Mesendoderm (in vitro differentiated cells): ENCODE measurements at regions not wholly inside any gene's neighbourhood (a gene's known extent, or its start where the extent isn't known, plus 50 kb on each side); places are given as distances from the start of the nearest gene placed in this dataset.

Experiments
- DNase-seq: peaks from one replicate; pipeline ENCODE4 v3.0.0; 2013
- H2AK5ac ChIP-seq: 2 replicates; pipeline ENCODE4 v1.6.1; 2013; ENCODE audit warnings: low read length, inconsistent platforms
- H2BK120ac ChIP-seq: 2 replicates; pipeline ENCODE4 v1.6.1; 2013; ENCODE audit warnings: low read depth, mild to moderate bottlenecking, low read length, moderate library complexity, mixed read lengths
- H2BK15ac ChIP-seq: replicated peaks from 2 replicates; pipeline ENCODE4 v1.6.1; 2013; ENCODE audit warnings: low read depth, mild to moderate bottlenecking, moderate library complexity
- H2BK5ac ChIP-seq: 2 replicates; pipeline ENCODE4 v1.6.1; 2013; ENCODE audit warnings: low read length, inconsistent platforms
- H3K18ac ChIP-seq: 2 replicates; pipeline ENCODE4 v1.6.1; 2013; ENCODE audit warnings: mild to moderate bottlenecking, low read length, mixed read lengths
- H3K23ac ChIP-seq: one replicate; pipeline ENCODE4 v1.6.1; 2013; ENCODE audit warnings: low read length
- H3K27ac ChIP-seq: 2 replicates; pipeline ENCODE4 v1.5.1; 2013; ENCODE audit warnings: low read depth, mild to moderate bottlenecking, inconsistent platforms, low read length, moderate library complexity
- H3K27me3 ChIP-seq: 2 replicates; pipeline ENCODE4 v1.6.1; 2013; ENCODE audit warnings: low read length, control low read depth, mild to moderate bottlenecking, inconsistent platforms; ENCODE audit not compliant: insufficient read depth, poor library complexity
- H3K36me3 ChIP-seq: 2 replicates; pipeline ENCODE4 v1.6.1; 2013; ENCODE audit warnings: low read length, inconsistent platforms; ENCODE audit not compliant: control insufficient read depth, insufficient read depth
- H3K4ac ChIP-seq: one replicate; pipeline ENCODE4 v1.6.1; 2013; ENCODE audit warnings: low read depth, mild to moderate bottlenecking, low read length, moderate library complexity
- H3K4me1 ChIP-seq: 2 replicates; pipeline ENCODE4 v1.6.1; 2013; ENCODE audit warnings: low read depth, low read length, inconsistent platforms; ENCODE audit not compliant: control insufficient read depth
- H3K4me2 ChIP-seq: 2 replicates; pipeline ENCODE4 v1.6.1; 2013; ENCODE audit warnings: low read length
- H3K4me3 ChIP-seq: 2 replicates; pipeline ENCODE4 v1.5.1; 2013; ENCODE audit warnings: mild to moderate bottlenecking, low read length
- H3K56ac ChIP-seq: one replicate; pipeline ENCODE4 v1.6.1; 2013; ENCODE audit warnings: low read length
- H3K79me1 ChIP-seq: 2 replicates; pipeline ENCODE4 v1.6.1; 2013; ENCODE audit warnings: low read length, inconsistent platforms
- H3K79me2 ChIP-seq: 2 replicates; pipeline ENCODE4 v1.6.1; 2013; ENCODE audit warnings: mild to moderate bottlenecking, low read length; ENCODE audit not compliant: control insufficient read depth, insufficient read depth
- H3K9ac ChIP-seq: 2 replicates; pipeline ENCODE4 v1.6.1; 2013; ENCODE audit warnings: low read length, inconsistent platforms
- H4K5ac ChIP-seq: one replicate; pipeline ENCODE4 v1.6.1; 2013; ENCODE audit warnings: low read length
- H4K8ac ChIP-seq: one replicate; pipeline ENCODE4 v1.6.1; 2013; ENCODE audit warnings: low read depth, mild to moderate bottlenecking, control low read depth, low read length, moderate library complexity
- WGBS: extraction: QIAGEN DNeasy Blood & Tissue Kit; methylation state at CpG from one replicate; pipeline ENCODE4 v1.1.7; 2013; ENCODE audit warnings: low lambda C conversion rate, missing lambda C conversion rate; ENCODE audit not compliant: insufficient coverage; ENCODE audit errors: extremely low coverage; 5-methylcytosine and 5-hydroxymethylcytosine counted together

- Histone ChIP-seq H3K27me3 (no peaks in the 10 kb centered on the region), H3K4me2 (no peak overlapping the region), H2BK15ac (no peak overlapping the region), H3K4me1 (no peaks in the 10 kb centered on the region), H3K79me2 (no peaks in the 10 kb centered on the region), H4K5ac (no peak overlapping the region), H3K4me3 (no peak overlapping the region), H3K18ac (no peak overlapping the region), H2BK5ac (no peak overlapping the region), H3K56ac (no peak overlapping the region), H2AK5ac (no peak overlapping the region), H3K79me1 (no peaks in the 10 kb centered on the region), H2BK120ac (no peak overlapping the region), H3K23ac (no peak overlapping the region), H3K9ac (no peak overlapping the region), H3K36me3 (no peaks in the 10 kb centered on the region), H4K8ac (no peak overlapping the region), H3K27ac (no peak overlapping the region), H3K4ac (no peak overlapping the region)
- no peak for DNase-seq
- WGBS: no CpG with 5 or more reads among the region's 2 CpGs
Measured at GRCh38 chr13:18959229-18959628, 222.4 kb downstream of the TUBA3C start.

DNA sequence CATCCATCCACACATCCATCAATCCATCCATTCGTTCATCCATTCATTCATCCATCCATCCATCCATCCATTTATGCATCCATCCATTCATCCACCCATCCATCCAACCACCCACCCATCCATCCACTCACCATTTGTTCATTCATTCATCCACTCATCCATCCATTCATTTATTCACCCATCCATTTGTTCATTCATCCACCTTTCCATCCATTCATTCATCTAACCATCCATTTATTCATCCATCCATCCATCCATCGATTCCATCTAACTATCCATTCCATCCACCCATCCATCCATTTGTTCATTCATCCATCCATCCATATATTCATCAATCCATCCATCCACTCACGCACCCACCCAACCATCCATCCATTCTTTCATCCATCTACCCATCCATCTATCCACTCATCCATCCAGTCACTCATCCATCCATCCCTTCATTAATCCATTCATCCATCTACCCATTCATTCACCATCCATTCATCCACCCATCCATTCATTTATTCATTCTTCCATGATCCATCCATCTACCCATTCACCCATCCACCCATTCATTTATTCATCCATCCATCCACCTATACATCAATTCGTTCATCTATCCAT, 225.0 kb downstream of the TUBA3C start:
- Histone ChIP-seq H4K5ac (no peak overlapping the region), H2AK5ac (no peak overlapping the region), H3K9ac (no peak overlapping the region), H3K36me3 (no peaks in the 10 kb centered on the region), H3K56ac (no peak overlapping the region), H3K27ac (no peak overlapping the region), H3K27me3 (no peaks in the 10 kb centered on the region), H3K4me1 (no peaks in the 10 kb centered on the region), H3K79me2 (no peaks in the 10 kb centered on the region), H2BK5ac (no peak overlapping the region), H2BK15ac (no peak overlapping the region), H3K23ac (no peak overlapping the region), H3K4me2 (no peak overlapping the region), H3K18ac (no peak overlapping the region), H2BK120ac (no peak overlapping the region), H3K79me1 (no peaks in the 10 kb centered on the region), H4K8ac (no peak overlapping the region), H3K4me3 (no peak overlapping the region), H3K4ac (no peak overlapping the region)
- DNase-seq: no peak
- 100% methylated on average over 2 of the region's 4 CpGs for WGBS

GRCh38 chr13:18954254-18954653, 227.4 kb downstream of the TUBA3C start:
- no peaks in the 10 kb centered on the region for H3K4me1 ChIP-seq
- no peak overlapping the region for H3K9ac ChIP-seq
- no peak overlapping the region for H3K4me2 ChIP-seq

DNA sequence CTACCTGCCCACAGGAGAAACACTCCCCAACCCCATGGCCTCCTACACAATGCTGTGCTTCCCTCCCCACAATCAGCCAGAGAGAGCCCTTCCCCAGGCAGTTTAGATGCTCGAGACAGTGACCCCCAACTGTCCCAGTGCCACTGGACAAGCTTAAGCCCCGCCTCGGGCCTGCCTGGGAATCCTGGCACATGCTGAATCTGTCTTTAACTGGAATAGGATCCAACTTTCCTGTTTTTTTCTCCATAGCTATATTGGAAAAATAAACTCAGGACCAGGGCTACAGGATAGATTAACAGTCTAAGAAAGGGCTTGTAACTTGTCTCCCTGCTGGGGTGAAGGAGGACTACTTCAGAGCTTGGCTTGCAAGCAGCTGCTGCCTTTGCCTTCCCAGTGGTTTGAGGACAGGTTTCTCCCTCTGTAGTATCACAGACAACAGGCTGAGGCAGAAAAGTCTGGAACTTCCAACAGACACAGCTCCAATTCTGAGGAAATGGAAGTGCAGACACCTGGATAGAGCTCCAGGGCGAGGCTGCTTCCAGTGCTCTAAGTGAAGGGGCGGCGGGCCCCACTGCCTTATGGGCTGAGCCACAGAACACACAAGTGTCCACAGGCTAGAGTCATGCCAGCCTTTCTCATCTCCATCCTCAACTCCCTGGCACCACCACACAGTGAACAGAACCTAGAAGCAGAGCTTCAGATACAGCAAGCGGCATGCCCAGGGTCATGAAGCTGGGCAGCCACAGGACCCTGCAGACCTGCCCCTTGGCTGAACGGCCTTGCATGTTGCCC, 228.3 kb downstream of the TUBA3C start:
- H3K18ac ChIP-seq: no peak overlapping the region
- H3K27me3 ChIP-seq: no peaks in the 10 kb centered on the region
- H2BK5ac ChIP-seq: no peak overlapping the region
- H3K36me3 ChIP-seq: no peaks in the 10 kb centered on the region
- DNase-seq: no peak
- H3K4me3 ChIP-seq: no peak overlapping the region
- no CpG with 5 or more reads among the region's 8 CpGs for WGBS
- H2AK5ac ChIP-seq: no peak overlapping the region
- no peak overlapping the region for H3K27ac ChIP-seq
- no peaks in the 10 kb centered on the region for H3K79me2 ChIP-seq
- H3K79me1 ChIP-seq: no peaks in the 10 kb centered on the region
- no peak overlapping the region for H3K4ac ChIP-seq
- no peak overlapping the region for H2BK15ac ChIP-seq
- H3K23ac ChIP-seq: no peak overlapping the region
- no peak overlapping the region for H4K5ac ChIP-seq
- H4K8ac ChIP-seq: no peak overlapping the region
- H3K4me1 ChIP-seq: no peaks in the 10 kb centered on the region
- no peak overlapping the region for H2BK120ac ChIP-seq
- H3K9ac ChIP-seq: no peak overlapping the region
- H3K4me2 ChIP-seq: no peak overlapping the region
- H3K56ac ChIP-seq: no peak overlapping the region

More at GRCh38 chr13:18954254-18954653, 227.4 kb downstream of the TUBA3C start:
- H2BK5ac ChIP-seq: no peak overlapping the region
- no peak overlapping the region for H4K8ac ChIP-seq
- H2BK120ac ChIP-seq: no peak overlapping the region
- H3K4me3 ChIP-seq: no peak overlapping the region
- no peak overlapping the region for H2AK5ac ChIP-seq
- H3K79me1 ChIP-seq: no peaks in the 10 kb centered on the region
- no peak overlapping the region for H2BK15ac ChIP-seq
- H3K79me2 ChIP-seq: no peaks in the 10 kb centered on the region
- no peaks in the 10 kb centered on the region for H3K27me3 ChIP-seq
- no peak overlapping the region for H3K4ac ChIP-seq
- no peak for DNase-seq
- no peak overlapping the region for H3K27ac ChIP-seq
- H4K5ac ChIP-seq: no peak overlapping the region
- WGBS: no CpG with 5 or more reads among the region's 5 CpGs
- H3K56ac ChIP-seq: no peak overlapping the region
- H3K36me3 ChIP-seq: no peaks in the 10 kb centered on the region
- no peak overlapping the region for H3K18ac ChIP-seq
- H3K23ac ChIP-seq: no peak overlapping the region

DNA sequence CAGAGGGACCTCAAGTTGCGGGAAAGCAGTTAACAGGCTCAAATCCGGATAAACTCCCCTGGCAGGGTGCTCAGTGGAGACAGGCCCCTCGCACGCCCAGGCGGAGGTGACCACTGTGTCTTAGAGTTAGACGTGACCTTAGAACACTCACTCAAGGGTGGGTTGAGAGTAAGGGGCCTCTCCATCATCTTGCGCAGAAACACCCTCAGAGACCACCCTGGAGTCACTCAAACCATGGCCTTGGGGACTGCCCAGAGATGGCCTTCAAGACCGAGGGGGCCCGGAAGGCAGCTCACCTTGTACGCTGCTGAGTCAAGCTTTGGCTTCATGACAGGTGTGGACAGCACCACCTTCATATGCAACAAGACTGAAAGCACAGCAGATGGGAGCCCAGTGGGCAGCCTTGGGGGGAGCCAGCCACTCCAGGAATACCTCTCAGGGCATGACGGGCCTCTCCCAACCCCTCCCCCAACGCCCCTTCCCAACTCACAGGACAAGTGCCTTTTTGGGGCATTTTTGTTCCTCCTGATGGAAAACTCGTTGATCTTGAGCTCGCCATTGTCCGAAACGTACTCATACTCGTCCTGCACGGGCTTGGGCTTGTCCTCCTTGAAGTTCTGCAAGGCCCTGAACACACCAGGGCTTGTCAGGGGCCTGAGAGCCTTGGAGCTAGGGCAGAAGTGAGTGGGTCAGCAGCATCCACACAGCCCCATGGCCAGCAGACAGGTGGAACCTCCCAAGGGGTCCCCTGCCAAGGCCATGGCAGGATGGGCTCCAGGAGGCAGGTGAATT, 229.2 kb downstream of the TUBA3C start:
- Histone ChIP-seq H3K4me2 (no peak overlapping the region), H3K4ac (no peak overlapping the region), H3K36me3 (no peaks in the 10 kb centered on the region), H3K9ac (no peak overlapping the region), H3K27ac (no peak overlapping the region), H3K27me3 (no peaks in the 10 kb centered on the region), H3K79me1 (no peaks in the 10 kb centered on the region), H3K4me1 (no peaks in the 10 kb centered on the region), H3K79me2 (no peaks in the 10 kb centered on the region), H2BK120ac (no peak overlapping the region), H4K5ac (no peak overlapping the region), H3K56ac (no peak overlapping the region), H2BK5ac (no peak overlapping the region), H3K4me3 (no peak overlapping the region), H3K23ac (no peak overlapping the region), H4K8ac (no peak overlapping the region), H3K18ac (no peak overlapping the region), H2AK5ac (no peak overlapping the region), H2BK15ac (no peak overlapping the region)
- no peak for DNase-seq
- WGBS: no CpG with 5 or more reads among the region's 18 CpGs
